Calu3 (cell line): ENCODE measurements at regions not wholly inside any gene's neighbourhood (a gene's known extent, or its start where the extent isn't known, plus 50 kb on each side); places are given as distances from the start of the nearest gene placed in this dataset.
A peak's percentile ranks its signal among the peaks of the same experiment; 100 is the strongest.

Experiments used
- BruUV-seq: library from RNA; stranded (reverse); fragments of 400-500 nt; replicated peaks from 2 replicates; lab custom pipeline; 2021; lab: Mats Ljungman, UMichigan
- CTCF ChIA-PET: fragments of 300-600 bp; sonication (Branson Sonifier 250); formaldehyde crosslinking; loops from one replicate; lab custom pipeline; 2022; ENCODE audit warnings: antibody characterized with exemption; lab: Charles Lee
- DNase-seq: peaks from one replicate; pipeline ENCODE4 v3.0.0; 2022
- H3K27ac Mint-ChIP-seq: one replicate; pipeline ENCODE4 v1.8.0; 2022; ENCODE audit warnings: mixed read lengths; ENCODE audit not compliant: unreplicated experiment
- H3K27me3 Mint-ChIP-seq: one replicate; pipeline ENCODE4 v1.8.0; 2022; ENCODE audit warnings: mixed read lengths; ENCODE audit not compliant: unreplicated experiment
- H3K36me3 Mint-ChIP-seq: one replicate; pipeline ENCODE4 v1.8.0; 2022; ENCODE audit warnings: mild to moderate bottlenecking, moderate library complexity, mixed read lengths; ENCODE audit not compliant: insufficient read depth, unreplicated experiment
- H3K4me1 Mint-ChIP-seq: one replicate; pipeline ENCODE4 v1.8.0; 2022; ENCODE audit warnings: mild to moderate bottlenecking, low read depth, mixed read lengths; ENCODE audit not compliant: unreplicated experiment
- H3K4me3 Mint-ChIP-seq: one replicate; pipeline ENCODE4 v1.8.0; 2022; ENCODE audit warnings: mild to moderate bottlenecking, low read depth, moderate library complexity, mixed read lengths; ENCODE audit not compliant: unreplicated experiment
- H3K9me3 Mint-ChIP-seq: one replicate; pipeline ENCODE4 v1.8.0; 2022; ENCODE audit warnings: low read depth, mixed read lengths; ENCODE audit not compliant: unreplicated experiment
- CTCF ChIP-seq: fragments of 200-600 bp; IDR thresholded peaks from one replicate; pipeline ENCODE4 v1.8.0; 2022; ENCODE audit warnings: antibody characterized with exemption; ENCODE audit not compliant: unreplicated experiment
- intact Hi-C: fragments of 100-400 bp; cut with micrococcal nuclease; formaldehyde crosslinking; loops from one replicate; pipeline ENCODE4 v1.10.0; 2022; ENCODE audit not compliant: unreplicated experiment

GRCh38 chr9:118643118-118643517, 726.1 kb downstream of the BRINP1 start:
- H3K27ac Mint-ChIP-seq, result no peak overlapping the region
- peaks cover 6% of the 10 kb centered on the region for H3K9me3 Mint-ChIP-seq
- no peak for TF ChIP-seq CTCF
- no TSS peak for BruUV-seq
- H3K4me1 Mint-ChIP-seq, result no peaks in the 10 kb centered on the region
- H3K4me3 Mint-ChIP-seq, result no peak overlapping the region
- no peaks in the 10 kb centered on the region for H3K27me3 Mint-ChIP-seq
- intact Hi-C loops, result no loop called here
- no peaks in the 10 kb centered on the region for H3K36me3 Mint-ChIP-seq
- peak; percentile 6 for DNase-seq
- CTCF ChIA-PET, result no interaction called here

GRCh38 chr9:118644066-118644465, 725.2 kb downstream of the BRINP1 start:
- intact Hi-C loops, result no loop called here
- Mint-ChIP-seq H3K27me3 (no peaks in the 10 kb centered on the region), H3K4me3 (no peak overlapping the region), H3K4me1 (no peaks in the 10 kb centered on the region), H3K27ac (no peak overlapping the region), H3K36me3 (no peaks in the 10 kb centered on the region), H3K9me3 (peaks cover 4% of the 10 kb centered on the region)
- BruUV-seq, result no TSS peak
- CTCF ChIA-PET, result no interaction called here
- DNase-seq, result no peak
- no peak for TF ChIP-seq CTCF

GRCh38 chr9:118647331-118647730, 721.9 kb downstream of the BRINP1 start:
- H3K36me3 Mint-ChIP-seq, result no peaks in the 10 kb centered on the region
- no peak for TF ChIP-seq CTCF
- no peaks in the 10 kb centered on the region for H3K27me3 Mint-ChIP-seq
- CTCF ChIA-PET, result no interaction called here
- BruUV-seq, result no TSS peak
- H3K9me3 Mint-ChIP-seq, result peaks cover 8% of the 10 kb centered on the region
- no peak overlapping the region for H3K27ac Mint-ChIP-seq
- intact Hi-C loops, result no loop called here
- H3K4me1 Mint-ChIP-seq, result no peaks in the 10 kb centered on the region
- H3K4me3 Mint-ChIP-seq, result no peak overlapping the region
- no peak for DNase-seq

DNA sequence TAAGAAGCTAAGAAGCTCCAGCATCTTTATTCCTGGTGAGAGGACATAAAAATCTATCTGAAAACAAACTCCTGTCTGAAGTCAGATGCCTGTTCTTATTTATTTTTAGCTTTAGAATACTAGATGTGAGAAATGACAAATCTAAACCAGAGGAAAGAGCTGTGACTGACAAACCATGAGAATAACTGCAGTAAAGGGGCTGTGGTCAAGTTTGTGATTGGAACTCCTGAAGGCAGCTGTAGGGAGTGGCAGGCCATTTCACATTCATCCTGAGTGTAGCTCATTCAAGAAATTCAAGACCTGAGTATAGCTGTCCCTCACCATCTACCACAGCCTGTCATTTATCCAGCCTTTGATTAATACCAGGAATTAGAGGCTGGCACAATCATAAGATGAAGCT, 718.8 kb downstream of the BRINP1 start:
- CTCF ChIA-PET, result no interaction called here
- no peak overlapping the region for H3K27ac Mint-ChIP-seq
- H3K4me3 Mint-ChIP-seq, result no peak overlapping the region
- H3K9me3 Mint-ChIP-seq, result peaks cover 10% of the 10 kb centered on the region
- TF ChIP-seq CTCF, result no peak
- DNase-seq, result no peak
- no peaks in the 10 kb centered on the region for H3K27me3 Mint-ChIP-seq
- H3K36me3 Mint-ChIP-seq, result no peaks in the 10 kb centered on the region
- no TSS peak for BruUV-seq
- H3K4me1 Mint-ChIP-seq, result no peaks in the 10 kb centered on the region
- intact Hi-C loops, result no loop called here
